ENCODE measurements at regions not wholly inside any gene's neighbourhood (a gene's known extent, or its start where the extent isn't known, plus 50 kb on each side); places are given as distances from the start of the nearest gene placed in this dataset.

- H3K9me2 ChIP-seq (replicated peaks; ENCODE audit: low read length), result no peaks in the 10 kb centered on the region
- H3K36me3 ChIP-seq (ENCODE audit: low read depth, low read length), result no peaks in the 10 kb centered on the region
- BruUV-seq (replicated peaks), result no TSS peak
- no peaks in the 10 kb centered on the region for H4K20me1 ChIP-seq (ENCODE audit: low read length)
- ChIA-PET CTCF (interaction anchor here (0.6 kb wide), 1 partner anchor 102 kb away, joined by 4 read pairs; no protein-coding TSS in a partner anchor), POLR2A (ENCODE audit: unreplicated experiment) (no interaction called here)
- intact Hi-C loops (cut with micrococcal nuclease), result no loop called here
- H3K9ac ChIP-seq (ENCODE audit: low read length), result no peak overlapping the region
- no peaks in the 10 kb centered on the region for H3F3A ChIP-seq (ENCODE audit: low read length, unreplicated experiment)
- H2AFZ ChIP-seq (ENCODE audit: low read length), result no peak overlapping the region
- peak overlapping the region; percentile 96; the same call in 1 of the 2 replicates for H3K4me2 ChIP-seq (ENCODE audit: low read length)
- TF ChIP-seq EZH2phosphoT487 (IDR thresholded peaks at IDR 0.05; ENCODE audit: borderline replicate concordance, low read length), result no peak
- H3K27ac ChIP-seq (ENCODE audit: low read length), result no peak overlapping the region
- no peaks in the 10 kb centered on the region for H3K27me3 ChIP-seq (ENCODE audit: low read length)
- peaks cover 18% of the 10 kb centered on the region for H3K4me1 ChIP-seq (ENCODE audit: insufficient read depth, low read length)
- H3K4me3 ChIP-seq (ENCODE audit: low read length), result peak overlapping the region; percentile 85; the same call in 1 of the 2 replicates
- peaks cover 57% of the 10 kb centered on the region for H3K79me2 ChIP-seq (ENCODE audit: low read length)
- DNase-seq, result no peak
- no peak for ATAC-seq
- no peaks in the 10 kb centered on the region for H3K9me3 ChIP-seq (ENCODE audit: low read length)
These were observed 94.4 kb upstream of the SERTAD2 start for GRCh38 chr2:64748147-64748546.

DNA sequence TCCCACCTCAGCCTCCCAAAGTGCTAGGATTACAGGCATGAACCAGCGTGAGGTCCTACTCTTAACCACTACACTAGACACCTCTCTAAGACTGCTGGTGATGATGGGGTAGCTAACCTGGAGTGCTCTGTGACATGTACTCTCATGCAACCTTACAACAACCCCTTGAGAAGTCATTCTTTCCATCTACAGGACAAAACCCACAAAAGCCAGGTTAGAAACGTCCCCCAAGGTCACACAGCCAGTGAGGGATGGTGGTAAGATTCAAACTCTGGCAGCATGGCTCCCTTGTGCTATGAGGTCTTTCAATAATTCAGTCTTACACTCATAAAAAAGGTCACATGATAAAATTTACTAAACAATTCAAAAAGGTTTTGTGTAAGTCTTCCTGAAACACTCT is 94.8 kb upstream of the SERTAD2 start:
- no peaks in the 10 kb centered on the region for H3K36me3 ChIP-seq (ENCODE audit: low read depth, low read length)
- peaks cover 57% of the 10 kb centered on the region for H3K79me2 ChIP-seq (ENCODE audit: low read length)
- H2AFZ ChIP-seq (ENCODE audit: low read length), result peak overlapping the region; percentile 29; the same call in 1 of the 2 replicates
- intact Hi-C loops (cut with micrococcal nuclease), result no loop called here
- POLR2A ChIA-PET (ENCODE audit: unreplicated experiment), result interaction anchor here (3.0 kb wide), 1 partner anchor 95 kb away, joined by 46 read pairs; the partner anchor contains the start of gene SERTAD2
- DNase-seq (no peak), ATAC-seq (no peak)
- H3K9me2 ChIP-seq (replicated peaks; ENCODE audit: low read length), result no peaks in the 10 kb centered on the region
- no peaks in the 10 kb centered on the region for H3K27me3 ChIP-seq (ENCODE audit: low read length)
- peak overlapping the region; percentile 85 for H3K4me3 ChIP-seq (ENCODE audit: low read length)
- H3K27ac ChIP-seq (ENCODE audit: low read length), result no peak overlapping the region
- no peaks in the 10 kb centered on the region for H3K9me3 ChIP-seq (ENCODE audit: low read length)
- peaks cover 21% of the 10 kb centered on the region for H3K4me1 ChIP-seq (ENCODE audit: insufficient read depth, low read length)
- CTCF ChIA-PET, result no interaction called here
- H3K4me2 ChIP-seq (ENCODE audit: low read length), result peak overlapping the region; percentile 96
- no peaks in the 10 kb centered on the region for H3F3A ChIP-seq (ENCODE audit: low read length, unreplicated experiment)
- no peaks in the 10 kb centered on the region for H4K20me1 ChIP-seq (ENCODE audit: low read length)
- BruUV-seq (replicated peaks), result no TSS peak
- TF ChIP-seq CTCF (conservative IDR thresholded peaks at IDR 0.05; ENCODE audit: low read depth, low read length) (no peak), EZH2 (IDR thresholded peaks at IDR 0.05; ENCODE audit: low read length, unreplicated experiment) (no peak), EZH2phosphoT487 (IDR thresholded peaks at IDR 0.05; ENCODE audit: borderline replicate concordance, low read length) (no peak)
- peak overlapping the region; percentile 67; the same call in 1 of the 2 replicates for H3K9ac ChIP-seq (ENCODE audit: low read length)

GRCh38 chr2:64749446-64749845 is 95.7 kb upstream of the SERTAD2 start:
- H3K27ac ChIP-seq (ENCODE audit: low read length), result no peak overlapping the region

More at GRCh38 chr2:64749446-64749845, 95.7 kb upstream of the SERTAD2 start:
- Histone ChIP-seq H3F3A (ENCODE audit: low read length, unreplicated experiment) (no peaks in the 10 kb centered on the region), H3K4me1 (ENCODE audit: insufficient read depth, low read length) (peaks cover 21% of the 10 kb centered on the region), H3K4me2 (ENCODE audit: low read length) (peak overlapping the region; percentile 96), H3K4me3 (ENCODE audit: low read length) (peak overlapping the region; percentile 85), H3K9ac (ENCODE audit: low read length) (peak overlapping the region; percentile 67), H3K9me2 (replicated peaks; ENCODE audit: low read length) (no peaks in the 10 kb centered on the region), H3K9me3 (ENCODE audit: low read length) (no peaks in the 10 kb centered on the region), H4K20me1 (ENCODE audit: low read length) (no peaks in the 10 kb centered on the region), H3K79me2 (ENCODE audit: low read length) (peaks cover 53% of the 10 kb centered on the region), H3K27me3 (ENCODE audit: low read length) (no peaks in the 10 kb centered on the region), H2AFZ (ENCODE audit: low read length) (peak overlapping the region; percentile 69), H3K36me3 (ENCODE audit: low read depth, low read length) (no peaks in the 10 kb centered on the region)
- DNase-seq (peak; percentile 37), ATAC-seq (no peak)
- ChIA-PET POLR2A (ENCODE audit: unreplicated experiment) (interaction anchor here (0.5 to 3.0 kb wide), 5 partner anchors 24 to 106 kb away, joined by 3 to 46 read pairs (median 10); partner anchors contain the start of gene SERTAD2), CTCF (interaction anchor here (0.5 to 1.0 kb wide), 3 partner anchors 105 to 155 kb away, joined by 3 to 7 read pairs (median 7); no protein-coding TSS in a partner anchor)
- BruUV-seq (replicated peaks), result no TSS peak
- TF ChIP-seq EZH2phosphoT487 (IDR thresholded peaks at IDR 0.05; ENCODE audit: borderline replicate concordance, low read length) (no peak), CTCF (conservative IDR thresholded peaks at IDR 0.05; ENCODE audit: low read depth, low read length) (no peak), EZH2 (IDR thresholded peaks at IDR 0.05; ENCODE audit: low read length, unreplicated experiment) (no peak)
- intact Hi-C loops (cut with micrococcal nuclease), result no loop called here

All from PC-3 (cell line).